ENCODE measurements at regions not wholly inside any gene's neighbourhood (a gene's known extent, or its start where the extent isn't known, plus 50 kb on each side); places are given as distances from the start of the nearest gene placed in this dataset.

GRCh38 chr13:34502011-34502410 lies 440.1 kb upstream of the NBEA start:
- TF ChIP-seq ZFX (IDR thresholded peaks at IDR 0.05; ENCODE audit: borderline replicate concordance) (no peak), CTCF (IDR thresholded peaks at IDR 0.05) (no peak)
- H3K27ac ChIP-seq, result no peak overlapping the region

GRCh38 chr13:34502621-34503020 lies 439.4 kb upstream of the NBEA start:
- H3K27ac ChIP-seq, result no peak overlapping the region
- TF ChIP-seq ZFX (IDR thresholded peaks at IDR 0.05; ENCODE audit: borderline replicate concordance) (no peak), CTCF (IDR thresholded peaks at IDR 0.05) (no peak)

- H3K27ac ChIP-seq, result no peak overlapping the region
- TF ChIP-seq CTCF (IDR thresholded peaks at IDR 0.05) (no peak), ZFX (IDR thresholded peaks at IDR 0.05; ENCODE audit: borderline replicate concordance) (no peak)
Measured at GRCh38 chr13:34506796-34507195, 435.3 kb upstream of the NBEA start.

DNA sequence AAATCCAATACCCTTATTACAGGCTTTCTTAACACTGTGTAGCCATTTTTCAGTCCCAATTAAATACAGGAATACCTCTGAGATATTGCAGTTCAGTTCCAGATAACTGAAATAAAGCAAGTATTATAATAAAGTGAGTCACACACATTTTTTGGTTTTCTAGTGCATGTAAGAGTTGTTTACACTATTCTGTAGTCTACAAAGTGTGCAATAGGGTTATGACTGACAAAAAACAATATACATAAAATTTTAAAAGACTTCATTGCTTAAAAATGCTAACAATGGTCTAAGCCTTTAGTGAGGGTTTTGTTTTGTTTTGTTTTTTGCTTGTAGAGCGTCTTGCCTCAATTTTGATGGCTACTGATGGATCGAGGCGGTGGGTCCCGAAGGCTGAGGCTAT lies 434.4 kb upstream of the NBEA start:
- H3K27ac ChIP-seq, result no peak overlapping the region
- no peak for TF ChIP-seq ZFX (IDR thresholded peaks at IDR 0.05; ENCODE audit: borderline replicate concordance)
- no peak for TF ChIP-seq CTCF (IDR thresholded peaks at IDR 0.05)

GRCh38 chr13:34512817-34513216 lies 429.3 kb upstream of the NBEA start:
- TF ChIP-seq CTCF (IDR thresholded peaks at IDR 0.05) (no peak), ZFX (IDR thresholded peaks at IDR 0.05; ENCODE audit: borderline replicate concordance) (no peak)
- no peak overlapping the region for H3K27ac ChIP-seq

GRCh38 chr13:34513526-34513925 lies 428.5 kb upstream of the NBEA start:
- TF ChIP-seq CTCF (IDR thresholded peaks at IDR 0.05), result no peak
- TF ChIP-seq ZFX (IDR thresholded peaks at IDR 0.05; ENCODE audit: borderline replicate concordance), result no peak
- no peak overlapping the region for H3K27ac ChIP-seq

GRCh38 chr13:34515201-34515600 lies 426.9 kb upstream of the NBEA start:
- TF ChIP-seq ZFX (IDR thresholded peaks at IDR 0.05; ENCODE audit: borderline replicate concordance) (no peak), CTCF (IDR thresholded peaks at IDR 0.05) (no peak)
- no peak overlapping the region for H3K27ac ChIP-seq

Measured in 22Rv1 (cell line).